ENCODE measurements at regions not wholly inside any gene's neighbourhood (a gene's known extent, or its start where the extent isn't known, plus 50 kb on each side); places are given as distances from the start of the nearest gene placed in this dataset.

GRCh38 chr2:42947809-42948600 is 155.6 kb upstream of the HAAO start:
- DNase-seq: no peak

DNA sequence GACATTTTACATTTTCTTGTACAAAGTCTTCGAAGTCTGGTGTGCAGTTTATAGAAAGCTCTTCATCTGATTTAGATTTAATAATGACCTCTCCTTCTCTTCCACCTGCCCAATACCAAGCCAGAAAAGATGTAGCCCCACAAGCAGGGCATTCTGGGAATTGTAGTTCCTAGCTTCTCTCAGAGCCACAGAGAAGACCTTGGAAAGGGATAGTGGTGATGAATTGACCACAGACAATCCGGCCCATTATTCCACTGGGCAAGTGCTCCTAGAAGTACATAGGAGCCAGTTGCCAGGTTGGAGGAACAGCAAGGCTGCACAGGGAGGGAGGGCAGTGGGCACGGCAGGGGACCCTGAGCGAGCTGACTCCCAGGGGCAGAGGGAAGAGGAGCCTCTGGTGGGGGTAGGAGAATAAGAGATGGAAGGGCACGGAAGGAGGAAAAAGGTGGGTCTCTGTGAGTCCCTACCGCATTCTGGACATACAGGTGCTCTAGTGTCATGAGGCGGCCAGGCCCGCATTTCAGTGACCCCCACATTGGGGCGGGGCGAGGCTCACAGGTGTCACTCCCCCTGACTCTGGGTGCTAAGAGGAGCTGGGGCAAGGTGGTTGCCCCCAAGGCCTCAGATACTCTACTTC is 152.5 kb upstream of the HAAO start:
- peak; percentile 23 to 44 for DNase-seq

GRCh38 chr2:42942990-42943493 is 150.7 kb upstream of the HAAO start:
- no peak for DNase-seq

DNA sequence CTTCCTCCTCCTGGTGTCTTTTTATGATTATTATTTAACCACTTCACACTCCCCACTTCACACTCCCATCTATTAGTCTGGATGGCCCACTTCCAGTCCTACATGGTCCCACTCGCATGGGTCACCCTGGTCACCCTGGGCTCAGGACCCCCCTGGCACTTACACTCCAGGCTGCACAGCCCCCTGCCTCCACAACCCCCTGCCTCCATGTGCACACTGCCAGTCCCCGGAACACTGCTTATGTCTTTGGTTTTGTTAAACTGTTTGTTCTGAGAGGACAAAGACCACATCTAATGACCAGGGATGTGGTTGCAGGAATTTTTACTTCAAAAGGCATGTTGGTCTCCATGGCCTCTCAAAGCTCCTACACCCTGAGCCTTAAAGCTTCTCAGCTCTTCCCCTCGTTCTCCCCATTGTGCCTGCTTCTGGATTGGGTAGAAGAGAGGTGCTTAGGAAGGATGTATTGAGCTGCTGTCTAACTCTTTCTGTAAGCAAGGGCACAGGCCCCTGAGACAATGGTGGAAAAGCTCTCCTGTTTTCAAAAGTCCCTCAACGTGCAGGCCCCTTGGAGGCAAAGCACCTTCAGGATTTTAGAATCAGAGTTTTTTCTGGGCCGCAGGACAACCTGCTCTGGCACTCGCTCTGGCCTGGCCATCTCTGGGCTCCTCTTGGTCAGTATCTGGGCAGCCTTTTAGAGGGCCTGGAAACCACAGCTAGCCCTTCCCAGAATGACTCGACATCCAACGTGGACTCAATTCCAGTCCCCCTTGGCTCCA is 150.0 kb upstream of the HAAO start:
- DNase-seq: no peak

GRCh38 chr2:42941633-42942176 is 149.3 kb upstream of the HAAO start:
- no peak for DNase-seq

DNA sequence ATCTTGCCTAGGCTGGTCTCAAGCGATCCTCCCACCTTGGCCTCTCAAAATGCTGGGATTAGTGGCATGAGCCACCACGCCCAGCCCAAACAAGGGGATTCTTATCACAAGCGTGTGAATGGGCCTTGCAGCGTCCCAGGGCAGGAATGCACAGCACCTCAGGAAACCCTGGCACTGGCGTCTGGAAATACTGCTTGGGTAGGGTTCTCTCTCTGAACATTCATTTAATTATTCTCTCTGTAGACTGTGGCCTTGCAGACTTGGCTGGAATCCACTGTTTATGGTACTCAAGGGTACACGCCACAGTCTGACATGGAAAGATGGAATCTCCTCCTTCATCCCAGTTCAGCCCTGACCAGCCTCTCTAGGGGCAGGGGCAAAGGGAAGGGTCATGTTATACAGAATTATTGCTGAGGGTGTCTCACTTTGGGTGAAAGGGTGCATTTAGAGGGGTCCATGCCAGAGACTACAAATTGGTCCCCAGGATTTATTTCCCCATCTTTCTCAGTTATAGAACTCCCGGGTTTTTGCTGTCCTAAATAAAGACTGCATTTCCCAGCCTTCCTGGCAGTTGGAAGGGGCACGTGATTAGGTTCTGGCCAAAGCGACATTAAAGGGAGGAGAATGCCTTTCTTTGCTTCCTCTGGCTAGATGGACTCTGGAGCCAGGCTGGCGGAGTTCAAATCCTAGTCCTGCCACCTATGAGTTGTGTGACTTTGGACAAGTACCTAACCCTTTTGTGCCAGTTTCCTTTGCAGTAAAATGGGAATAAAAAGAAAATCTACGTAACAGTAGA is 147.2 kb upstream of the HAAO start:
- no peak for DNase-seq

DNA sequence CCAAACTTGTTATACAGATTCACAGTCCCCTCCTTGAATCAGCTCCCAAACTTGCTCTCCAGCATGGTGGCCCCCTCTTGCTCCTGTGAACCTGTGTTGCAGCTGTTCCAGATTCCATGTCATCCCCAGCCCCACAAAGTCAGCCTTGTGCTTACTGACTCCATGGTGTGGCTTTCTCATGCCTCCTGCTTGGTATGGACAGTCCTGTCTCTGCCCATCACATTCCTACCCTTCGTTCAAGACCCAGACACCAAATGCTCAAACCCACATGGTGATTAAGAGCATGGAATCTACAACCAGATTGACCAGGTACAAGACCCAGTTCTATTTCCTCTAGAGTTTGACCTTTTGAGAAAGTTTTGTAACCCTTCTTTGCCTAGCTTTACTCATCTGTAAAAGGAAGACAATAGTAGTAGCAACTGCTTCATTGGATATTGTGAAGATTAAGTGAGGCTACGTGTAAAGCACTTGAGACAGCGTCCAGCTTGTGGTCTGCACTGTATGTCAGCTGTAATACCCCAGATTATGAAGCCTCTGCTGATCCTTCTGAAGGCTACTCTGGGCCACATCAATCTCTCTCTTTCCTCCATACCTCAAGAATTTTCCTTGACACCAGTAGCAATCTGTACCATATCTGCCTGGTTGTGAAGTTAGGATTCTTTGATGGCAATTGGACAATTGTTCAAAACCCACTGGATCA is 146.4 kb upstream of the HAAO start:
- no peak for DNase-seq

DNA sequence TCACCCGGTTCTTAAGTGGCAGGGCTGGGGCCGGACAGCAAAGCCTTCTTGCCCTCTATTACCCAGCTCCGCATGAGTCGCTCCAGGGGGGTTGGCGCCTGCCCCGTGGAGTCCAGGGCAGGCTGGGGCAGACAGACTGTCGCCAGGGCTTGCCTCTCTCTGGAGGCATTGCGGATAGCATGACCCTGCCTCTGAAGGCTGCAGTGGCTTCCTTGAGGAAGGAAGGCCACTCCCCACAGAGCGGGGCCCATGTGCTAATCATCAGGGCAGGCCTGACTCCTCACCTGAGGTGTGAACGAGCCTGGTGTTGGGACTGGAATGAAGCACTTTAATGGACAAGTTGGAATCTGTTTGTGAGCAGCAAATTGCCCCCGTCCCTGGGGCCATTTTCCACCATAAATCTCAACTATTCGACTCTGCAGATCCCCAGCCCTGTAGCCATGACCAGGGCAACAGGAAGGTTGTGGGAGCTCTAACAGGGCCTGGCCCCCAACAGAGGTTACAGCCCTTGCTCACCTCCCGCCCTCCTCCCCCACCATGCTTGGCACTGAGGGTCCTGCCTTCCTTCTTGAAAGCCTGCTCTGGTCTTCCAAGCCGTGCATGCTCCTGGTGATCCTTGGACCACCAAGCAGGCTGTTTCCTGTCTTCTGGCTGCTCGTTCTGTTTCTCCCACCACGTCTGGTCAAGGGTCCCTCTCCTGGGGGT is 144.9 kb upstream of the HAAO start:
- DNase-seq: no peak

DNA sequence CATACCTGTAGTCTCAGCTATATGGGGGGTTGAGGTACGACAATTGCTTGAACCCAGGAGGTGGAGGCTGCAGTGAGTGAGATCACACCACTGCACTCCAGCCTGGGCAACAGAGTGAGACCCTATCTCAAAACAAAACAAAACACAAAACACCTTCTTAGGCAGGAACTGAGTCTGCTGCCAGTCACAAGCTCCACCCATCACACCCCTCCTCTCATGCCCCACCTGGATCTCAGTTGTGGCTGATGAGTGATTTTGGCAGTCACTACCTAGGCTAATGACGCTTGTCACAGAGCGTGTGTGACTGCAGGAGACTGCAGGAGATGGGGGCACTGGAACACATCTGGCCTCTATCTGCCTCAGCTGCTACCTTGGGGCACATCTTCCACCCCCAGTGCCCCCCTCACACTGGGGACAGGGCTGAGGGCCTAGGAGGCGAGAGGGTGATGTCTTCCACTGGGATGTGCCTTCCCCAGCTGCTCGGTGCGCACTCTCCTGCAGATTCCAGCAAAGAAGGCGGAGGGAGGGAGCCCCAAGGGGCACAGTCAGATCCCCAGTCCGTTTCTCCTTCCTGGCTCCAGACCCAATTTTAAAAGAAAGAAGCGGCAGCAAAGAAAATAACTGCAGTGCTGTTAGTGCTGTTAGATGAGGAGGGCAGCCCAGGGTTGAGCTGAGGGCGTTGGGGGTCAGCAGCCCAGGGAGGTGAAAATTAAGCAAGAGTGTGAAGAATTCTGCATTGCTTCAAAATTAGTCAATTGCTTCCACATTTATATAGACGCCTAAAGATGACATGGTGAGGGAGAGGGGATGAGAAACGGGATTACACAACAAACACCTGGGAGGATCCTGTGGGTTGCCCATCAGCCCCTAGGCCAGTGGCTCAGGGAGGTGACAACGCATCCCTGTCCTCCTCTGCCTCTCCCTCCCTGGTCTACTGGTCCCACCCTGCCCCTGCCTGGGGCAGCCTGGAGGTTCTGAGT is 143.6 kb upstream of the HAAO start:
- no peak for DNase-seq

DNA sequence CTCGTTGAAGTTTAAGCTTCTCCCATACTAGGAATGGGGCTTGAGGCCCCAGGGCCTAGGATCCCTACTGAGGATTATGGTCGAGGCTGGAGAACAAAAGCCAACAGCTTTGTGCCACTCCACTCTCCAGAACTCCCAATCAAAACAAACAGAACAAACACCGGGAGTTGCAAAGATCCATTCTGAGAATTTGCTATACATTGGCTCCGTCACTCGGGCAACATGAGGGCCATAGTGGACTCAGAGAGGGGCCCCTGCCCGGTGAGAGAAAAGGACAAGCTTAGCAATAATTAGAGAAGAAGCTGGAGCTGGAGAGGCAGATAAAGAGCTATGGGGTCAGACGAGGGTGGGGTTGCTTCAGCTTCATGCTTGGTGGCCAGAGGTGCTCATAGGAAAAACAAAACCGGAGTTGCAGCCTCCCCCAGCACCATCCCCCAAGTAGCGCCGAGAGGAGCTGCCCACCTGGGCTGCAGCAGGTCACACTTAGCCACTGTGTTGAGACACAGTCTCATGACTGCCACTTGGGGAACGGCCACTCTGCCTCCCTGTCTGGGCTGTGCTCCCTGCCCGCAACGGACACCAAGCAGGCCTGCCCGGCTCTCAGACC is 142.3 kb upstream of the HAAO start:
- DNase-seq: no peak

GRCh38 chr2:42933824-42934254 is 141.5 kb upstream of the HAAO start:
- DNase-seq: no peak

- no peak for DNase-seq
Measured at GRCh38 chr2:42932271-42933151, 140.1 kb upstream of the HAAO start.

DNA sequence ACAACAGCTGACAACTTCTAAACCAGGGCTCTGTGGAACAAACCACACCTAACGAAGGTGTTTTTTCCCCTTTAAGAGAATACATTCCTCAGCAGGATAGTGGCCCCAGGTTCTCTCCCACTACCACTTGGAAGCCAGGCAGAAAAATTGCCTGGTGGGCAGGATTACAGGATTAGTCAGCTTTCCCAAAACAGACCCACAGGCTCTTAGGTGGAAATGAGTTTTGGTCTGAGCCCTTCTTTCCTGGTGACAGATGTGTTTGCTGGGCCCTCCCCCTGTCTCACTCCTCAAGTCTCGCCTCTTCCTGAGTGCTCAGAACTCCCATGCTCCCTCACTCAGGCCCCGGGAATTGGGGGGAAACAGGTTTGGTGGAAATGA is 139.4 kb upstream of the HAAO start:
- DNase-seq: no peak

- DNase-seq: peak in 1 of 2 experiments; percentile 5
Measured at GRCh38 chr2:42931146-42931817, 138.9 kb upstream of the HAAO start.

DNA sequence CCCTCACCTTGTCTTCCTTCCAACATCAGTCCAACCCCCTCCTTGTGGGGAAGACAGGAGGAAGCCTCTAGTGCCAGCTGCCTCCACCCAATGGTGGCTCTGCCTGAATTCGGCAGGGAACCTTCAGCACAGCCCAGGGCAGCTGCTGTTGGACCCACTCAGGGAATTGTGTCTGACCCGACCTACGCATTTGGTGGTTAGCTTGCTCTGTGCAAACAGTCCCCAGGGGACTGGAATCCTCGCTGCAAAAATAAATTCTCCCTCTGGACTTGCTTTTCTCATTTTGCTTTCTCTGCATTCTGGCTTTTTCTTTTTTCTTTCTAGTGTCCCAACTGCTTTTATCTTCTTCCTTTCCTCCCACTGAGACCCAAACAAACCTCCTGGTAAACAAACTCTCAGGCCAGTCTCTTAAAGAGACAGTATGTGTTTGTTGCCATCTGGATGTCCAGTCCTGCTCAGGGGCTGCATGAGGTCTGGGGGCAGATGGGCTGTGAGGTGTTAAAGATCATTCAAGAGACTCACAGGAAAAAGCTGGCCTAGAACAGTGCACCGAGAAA is 137.7 kb upstream of the HAAO start:
- DNase-seq: no peak

GRCh38 chr2:42929546-42930024 is 137.2 kb upstream of the HAAO start:
- DNase-seq: no peak
